ENCODE measurements at regions not wholly inside any gene's neighbourhood (a gene's known extent, or its start where the extent isn't known, plus 50 kb on each side); places are given as distances from the start of the nearest gene placed in this dataset.

- no peaks in the 10 kb centered on the region for H3K36me3 Mint-ChIP-seq (ENCODE audit: insufficient read depth, unreplicated experiment)
- H3K4me1 Mint-ChIP-seq (ENCODE audit: low read depth, unreplicated experiment): no peaks in the 10 kb centered on the region
- TF ChIP-seq CTCF (IDR thresholded peaks at IDR 0.05; ENCODE audit: unreplicated experiment): no peak
- CTCF ChIA-PET: no interaction called here
- no peaks in the 10 kb centered on the region for H3K9me3 Mint-ChIP-seq (ENCODE audit: low read depth, unreplicated experiment)
- no TSS peak for BruUV-seq (replicated peaks)
- H3K27ac Mint-ChIP-seq (ENCODE audit: unreplicated experiment): no peak overlapping the region
- no peak for DNase-seq
- H3K27me3 Mint-ChIP-seq (ENCODE audit: unreplicated experiment): no peaks in the 10 kb centered on the region
- no peak overlapping the region for H3K4me3 Mint-ChIP-seq (ENCODE audit: low read depth, unreplicated experiment)
- intact Hi-C loops (cut with micrococcal nuclease; ENCODE audit: unreplicated experiment): no loop called here
These were observed 262.9 kb upstream of the DDI1 start for GRCh38 chr11:103773537-103773936.

- no peak for DNase-seq
- no peaks in the 10 kb centered on the region for H3K9me3 Mint-ChIP-seq (ENCODE audit: low read depth, unreplicated experiment)
- no peaks in the 10 kb centered on the region for H3K36me3 Mint-ChIP-seq (ENCODE audit: insufficient read depth, unreplicated experiment)
- H3K27ac Mint-ChIP-seq (ENCODE audit: unreplicated experiment): no peak overlapping the region
- no peak overlapping the region for H3K4me3 Mint-ChIP-seq (ENCODE audit: low read depth, unreplicated experiment)
- H3K4me1 Mint-ChIP-seq (ENCODE audit: low read depth, unreplicated experiment): peaks cover 8% of the 10 kb centered on the region
- no peaks in the 10 kb centered on the region for H3K27me3 Mint-ChIP-seq (ENCODE audit: unreplicated experiment)
- no TSS peak for BruUV-seq (replicated peaks)
- TF ChIP-seq CTCF (IDR thresholded peaks at IDR 0.05; ENCODE audit: unreplicated experiment): no peak
- intact Hi-C loops (cut with micrococcal nuclease; ENCODE audit: unreplicated experiment): no loop called here
- CTCF ChIA-PET: no interaction called here
These were observed 257.4 kb upstream of the DDI1 start for GRCh38 chr11:103779054-103779453.

- intact Hi-C loops (cut with micrococcal nuclease; ENCODE audit: unreplicated experiment): no loop called here
- Mint-ChIP-seq H3K36me3 (ENCODE audit: insufficient read depth, unreplicated experiment) (no peaks in the 10 kb centered on the region), H3K4me3 (ENCODE audit: low read depth, unreplicated experiment) (no peak overlapping the region), H3K9me3 (ENCODE audit: low read depth, unreplicated experiment) (no peaks in the 10 kb centered on the region), H3K4me1 (ENCODE audit: low read depth, unreplicated experiment) (no peaks in the 10 kb centered on the region), H3K27ac (ENCODE audit: unreplicated experiment) (no peak overlapping the region), H3K27me3 (ENCODE audit: unreplicated experiment) (no peaks in the 10 kb centered on the region)
- no peak for DNase-seq
- no TSS peak for BruUV-seq (replicated peaks)
- TF ChIP-seq CTCF (IDR thresholded peaks at IDR 0.05; ENCODE audit: unreplicated experiment): no peak
- CTCF ChIA-PET: no interaction called here
These were observed 246.5 kb upstream of the DDI1 start for GRCh38 chr11:103789952-103790351.

- DNase-seq: no peak
- no peaks in the 10 kb centered on the region for H3K27me3 Mint-ChIP-seq (ENCODE audit: unreplicated experiment)
These were observed 243.4 kb upstream of the DDI1 start for GRCh38 chr11:103792981-103793468.

More at GRCh38 chr11:103792981-103793468, 243.4 kb upstream of the DDI1 start:
- no peak overlapping the region for H3K4me3 Mint-ChIP-seq (ENCODE audit: low read depth, unreplicated experiment)
- CTCF ChIA-PET: no interaction called here
- no peak overlapping the region for H3K27ac Mint-ChIP-seq (ENCODE audit: unreplicated experiment)
- H3K4me1 Mint-ChIP-seq (ENCODE audit: low read depth, unreplicated experiment): no peaks in the 10 kb centered on the region
- H3K9me3 Mint-ChIP-seq (ENCODE audit: low read depth, unreplicated experiment): no peaks in the 10 kb centered on the region
- H3K36me3 Mint-ChIP-seq (ENCODE audit: insufficient read depth, unreplicated experiment): no peaks in the 10 kb centered on the region
- no peak for TF ChIP-seq CTCF (IDR thresholded peaks at IDR 0.05; ENCODE audit: unreplicated experiment)
- intact Hi-C loops (cut with micrococcal nuclease; ENCODE audit: unreplicated experiment): no loop called here
- BruUV-seq (replicated peaks): no TSS peak
